SJSA1 (cell line): ENCODE measurements at regions not wholly inside any gene's neighbourhood (a gene's known extent, or its start where the extent isn't known, plus 50 kb on each side); places are given as distances from the start of the nearest gene placed in this dataset.

ENCODE experiments used
- DNase-seq, 2 experiments: peaks; one replicate each; pipeline ENCODE4 v3.0.0-alpha.2; 2015 to 2020; ENCODE audit warnings: low spot score in 2 of 2, low read depth in 1 of 2
- H3K27ac ChIP-seq: fragments of 250-450 bp; sonication (Bioruptor Pico); 2 replicates; pipeline ENCODE4 v1.5.1; 2020; ENCODE audit warnings: mild to moderate bottlenecking, moderate library complexity
- H3K27me3 ChIP-seq: fragments of 250-450 bp; sonication (Bioruptor Pico); replicated peaks from 2 replicates; pipeline ENCODE4 v1.5.1; 2020; ENCODE audit warnings: mild to moderate bottlenecking, moderate library complexity
- H3K36me3 ChIP-seq: fragments of 250-450 bp; sonication (Bioruptor Pico); 2 replicates; pipeline ENCODE4 v1.5.1; 2020; ENCODE audit warnings: mild to moderate bottlenecking
- H3K4me1 ChIP-seq: fragments of 250-450 bp; sonication (Bioruptor Pico); replicated peaks from 2 replicates; pipeline ENCODE4 v1.6.1; 2021; ENCODE audit warnings: mild to moderate bottlenecking
- H3K4me3 ChIP-seq: fragments of 250-450 bp; sonication (Bioruptor Pico); 2 replicates; pipeline ENCODE4 v1.5.1; 2020; ENCODE audit warnings: mild to moderate bottlenecking
- H3K9me3 ChIP-seq: fragments of 250-450 bp; sonication (Bioruptor Pico); replicated peaks from 2 replicates; pipeline ENCODE4 v1.5.1; 2020; ENCODE audit warnings: mild to moderate bottlenecking

DNA sequence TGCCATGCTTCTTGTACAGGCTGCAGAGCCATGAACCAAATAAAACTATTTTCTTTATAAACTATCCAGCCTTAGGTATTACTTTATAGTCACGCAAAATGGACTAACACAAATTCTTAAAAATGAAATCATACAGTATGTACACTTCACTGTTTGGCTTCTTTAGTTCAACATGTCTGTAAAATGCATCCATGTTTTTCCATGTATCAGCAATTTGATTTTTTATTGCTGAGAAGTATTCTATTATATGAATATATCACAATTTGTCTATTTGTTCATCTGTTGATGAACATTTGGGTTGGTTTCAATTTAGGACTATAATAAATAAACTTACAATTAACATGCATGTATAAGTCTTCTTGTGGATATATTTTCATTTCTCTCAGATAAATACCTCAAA lies 182.1 kb downstream of the SCG2 start:
- no peak for DNase-seq
- Histone ChIP-seq H3K27me3 (no peaks in the 10 kb centered on the region), H3K4me3 (no peak overlapping the region), H3K36me3 (no peaks in the 10 kb centered on the region), H3K4me1 (no peaks in the 10 kb centered on the region), H3K9me3 (no peaks in the 10 kb centered on the region), H3K27ac (no peak overlapping the region)

GRCh38 chr2:223431479-223431878 lies 170.7 kb downstream of the SCG2 start:
- H3K4me3 ChIP-seq: no peak overlapping the region
- no peak for DNase-seq
- H3K4me1 ChIP-seq: no peaks in the 10 kb centered on the region
- H3K27ac ChIP-seq: no peak overlapping the region
- no peaks in the 10 kb centered on the region for H3K9me3 ChIP-seq
- no peaks in the 10 kb centered on the region for H3K27me3 ChIP-seq
- no peaks in the 10 kb centered on the region for H3K36me3 ChIP-seq

DNA sequence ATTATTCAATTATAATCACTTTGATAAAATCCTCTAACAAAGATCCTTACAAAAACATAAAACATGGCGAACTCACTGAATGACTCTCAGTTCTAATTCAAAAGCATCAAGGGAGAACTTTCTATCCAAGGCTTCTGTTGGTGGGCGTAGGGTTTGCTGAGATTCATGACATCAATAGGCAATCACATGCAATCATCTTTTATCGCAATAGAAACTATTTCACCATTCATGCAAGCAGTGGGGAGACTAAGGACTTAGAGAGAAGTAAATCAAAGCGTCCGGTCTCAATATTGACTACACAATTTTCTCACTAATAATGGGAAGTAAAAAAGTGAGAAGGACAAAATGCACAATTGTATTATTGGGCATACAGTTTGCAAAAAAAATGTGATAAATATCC lies 168.7 kb downstream of the SCG2 start:
- H3K4me1 ChIP-seq: no peaks in the 10 kb centered on the region
- no peak overlapping the region for H3K4me3 ChIP-seq
- no peaks in the 10 kb centered on the region for H3K27me3 ChIP-seq
- no peak overlapping the region for H3K27ac ChIP-seq
- H3K36me3 ChIP-seq: no peaks in the 10 kb centered on the region
- no peak for DNase-seq
- no peaks in the 10 kb centered on the region for H3K9me3 ChIP-seq

DNA sequence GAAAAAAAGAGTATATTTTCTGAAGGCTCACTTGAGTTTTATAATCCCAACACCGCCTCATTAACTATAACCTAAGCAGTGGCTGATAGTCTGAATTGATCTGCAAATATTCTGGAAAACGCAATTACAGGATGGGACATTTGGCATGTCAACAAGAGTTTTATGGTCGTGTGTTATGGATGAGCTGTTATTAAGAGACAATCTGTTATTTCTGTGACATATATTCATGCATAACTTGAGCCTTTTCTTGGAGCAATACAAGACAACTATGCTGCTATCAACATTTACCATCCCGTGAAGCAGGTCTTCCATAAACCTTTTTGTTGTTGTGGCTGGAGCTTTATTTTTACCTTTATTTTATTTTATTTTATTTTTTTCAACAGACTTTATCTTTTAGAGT lies 164.4 kb downstream of the SCG2 start:
- H3K9me3 ChIP-seq: no peaks in the 10 kb centered on the region
- no peak for DNase-seq
- no peaks in the 10 kb centered on the region for H3K36me3 ChIP-seq
- H3K27ac ChIP-seq: no peak overlapping the region
- H3K4me1 ChIP-seq: no peaks in the 10 kb centered on the region
- H3K27me3 ChIP-seq: no peaks in the 10 kb centered on the region
- no peak overlapping the region for H3K4me3 ChIP-seq

- no peak for DNase-seq
- no peaks in the 10 kb centered on the region for H3K36me3 ChIP-seq
- H3K27ac ChIP-seq: no peak overlapping the region
- H3K27me3 ChIP-seq: no peaks in the 10 kb centered on the region
- H3K4me3 ChIP-seq: no peak overlapping the region
- no peaks in the 10 kb centered on the region for H3K9me3 ChIP-seq
- H3K4me1 ChIP-seq: no peaks in the 10 kb centered on the region
Measured at GRCh38 chr2:223439184-223439583, 163.0 kb downstream of the SCG2 start.

- Histone ChIP-seq H3K4me3 (no peak overlapping the region), H3K36me3 (no peaks in the 10 kb centered on the region), H3K27ac (no peak overlapping the region), H3K4me1 (no peaks in the 10 kb centered on the region), H3K9me3 (no peaks in the 10 kb centered on the region), H3K27me3 (no peaks in the 10 kb centered on the region)
- DNase-seq: no peak
Measured at GRCh38 chr2:223439786-223440185, 162.4 kb downstream of the SCG2 start.

- no peaks in the 10 kb centered on the region for H3K4me1 ChIP-seq
- H3K27ac ChIP-seq: no peak overlapping the region
- no peaks in the 10 kb centered on the region for H3K36me3 ChIP-seq
- H3K27me3 ChIP-seq: no peaks in the 10 kb centered on the region; the same call in 1 of the 2 replicates
- H3K9me3 ChIP-seq: no peaks in the 10 kb centered on the region
- DNase-seq: no peak
- no peak overlapping the region for H3K4me3 ChIP-seq
Measured at GRCh38 chr2:223442847-223443246, 159.3 kb downstream of the SCG2 start.

DNA sequence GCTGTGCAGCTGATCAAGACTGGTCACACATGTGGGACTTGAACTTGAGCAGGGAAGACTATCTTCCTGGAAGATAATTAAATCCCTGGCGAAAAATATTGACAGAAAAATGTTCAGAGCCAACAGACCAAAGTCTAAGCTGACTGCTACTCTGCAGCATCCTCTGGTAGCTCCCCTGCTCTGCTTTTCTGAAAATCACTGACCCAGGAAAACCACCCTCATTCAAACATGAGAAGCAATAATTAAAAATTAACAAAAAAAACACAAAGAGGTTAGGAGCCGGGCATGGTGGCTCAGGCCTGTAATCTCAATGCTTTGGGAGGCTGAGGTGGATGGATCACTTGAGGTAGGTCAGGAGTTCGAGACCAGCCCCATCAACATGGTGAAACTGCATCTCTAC lies 151.9 kb downstream of the SCG2 start:
- Histone ChIP-seq H3K27me3 (no peaks in the 10 kb centered on the region; the same call in 1 of the 2 replicates), H3K27ac (no peak overlapping the region), H3K4me3 (no peak overlapping the region), H3K9me3 (no peaks in the 10 kb centered on the region), H3K4me1 (no peaks in the 10 kb centered on the region), H3K36me3 (no peaks in the 10 kb centered on the region)
- no peak for DNase-seq

DNA sequence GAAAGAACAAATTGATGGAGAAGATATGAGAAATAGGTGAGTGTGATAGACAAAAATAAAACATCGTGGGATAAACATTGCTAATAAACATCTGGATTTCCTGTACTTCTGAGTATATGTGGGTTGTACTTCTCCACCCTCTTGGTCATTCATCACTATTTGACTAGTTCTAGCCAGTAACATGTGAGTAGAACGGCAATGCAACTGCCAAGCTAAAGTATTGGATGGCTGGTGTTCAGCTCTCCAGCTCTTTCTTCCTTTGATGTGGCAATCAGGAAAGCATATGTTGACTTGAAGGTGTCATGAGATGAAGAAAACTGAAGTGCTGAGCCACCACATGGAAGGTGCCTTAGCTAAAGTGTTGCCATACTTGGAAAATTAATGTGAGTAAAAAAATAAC lies 144.9 kb downstream of the SCG2 start:
- Histone ChIP-seq H3K27me3 (no peaks in the 10 kb centered on the region), H3K27ac (no peak overlapping the region), H3K9me3 (no peaks in the 10 kb centered on the region), H3K36me3 (no peaks in the 10 kb centered on the region), H3K4me1 (peaks cover 21% of the 10 kb centered on the region), H3K4me3 (no peak overlapping the region)
- DNase-seq: no peak

DNA sequence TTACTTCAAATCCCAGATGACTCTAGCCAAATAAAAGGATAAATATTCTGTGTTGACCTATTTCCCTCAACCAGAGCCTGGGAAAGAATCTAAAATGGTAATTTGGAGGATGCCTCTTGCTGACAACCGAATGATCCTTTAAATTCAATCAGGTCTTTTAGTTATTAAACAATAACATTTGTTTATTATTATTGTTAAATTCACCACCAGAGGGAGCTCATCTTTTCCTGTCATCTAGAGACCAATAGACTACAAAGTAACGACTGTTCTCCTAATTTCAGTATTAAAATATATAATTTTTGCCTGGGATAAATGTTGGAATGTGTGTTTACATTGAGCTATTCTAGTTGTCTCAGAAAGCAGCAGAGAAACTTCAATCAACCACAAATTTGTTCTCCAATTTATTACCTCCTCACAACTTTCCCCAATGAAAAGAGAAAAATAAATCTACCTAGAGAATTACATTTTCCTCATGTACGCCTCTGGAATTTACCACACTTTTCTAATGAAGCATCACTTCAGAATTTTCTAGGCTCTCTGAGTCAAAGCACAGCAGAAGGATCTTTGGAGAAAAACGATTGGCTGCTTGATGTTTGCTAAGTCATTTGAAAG lies 142.7 kb downstream of the SCG2 start:
- H3K4me3 ChIP-seq: no peak overlapping the region
- peaks cover 21% of the 10 kb centered on the region for H3K4me1 ChIP-seq
- no peak overlapping the region for H3K27ac ChIP-seq
- no peaks in the 10 kb centered on the region for H3K9me3 ChIP-seq
- DNase-seq: peak in 1 of 2 experiments; percentile 20
- H3K27me3 ChIP-seq: no peaks in the 10 kb centered on the region
- H3K36me3 ChIP-seq: no peaks in the 10 kb centered on the region

DNA sequence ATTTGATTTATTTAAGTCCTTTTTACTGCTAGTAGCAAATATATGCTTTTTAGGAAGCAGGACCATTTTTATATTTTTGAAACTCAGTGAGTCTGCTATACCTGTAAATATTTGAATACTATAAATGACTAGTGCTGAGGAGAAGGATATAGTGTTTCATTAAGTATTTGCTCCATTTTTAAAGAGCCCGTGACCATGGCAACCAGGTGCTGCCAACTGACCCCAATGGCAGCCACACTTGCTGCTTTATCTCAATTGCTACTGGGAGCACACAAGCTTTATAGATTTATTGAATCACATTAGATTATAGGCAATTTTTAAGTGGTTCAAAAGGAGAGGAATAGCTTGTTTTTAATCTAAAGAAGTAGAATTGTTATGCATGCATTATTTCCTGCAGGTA lies 142.0 kb downstream of the SCG2 start:
- Histone ChIP-seq H3K4me1 (peaks cover 21% of the 10 kb centered on the region), H3K4me3 (no peak overlapping the region), H3K27ac (peak overlapping the region; percentile 65), H3K36me3 (no peaks in the 10 kb centered on the region), H3K27me3 (no peaks in the 10 kb centered on the region), H3K9me3 (no peaks in the 10 kb centered on the region)
- DNase-seq: no peak

DNA sequence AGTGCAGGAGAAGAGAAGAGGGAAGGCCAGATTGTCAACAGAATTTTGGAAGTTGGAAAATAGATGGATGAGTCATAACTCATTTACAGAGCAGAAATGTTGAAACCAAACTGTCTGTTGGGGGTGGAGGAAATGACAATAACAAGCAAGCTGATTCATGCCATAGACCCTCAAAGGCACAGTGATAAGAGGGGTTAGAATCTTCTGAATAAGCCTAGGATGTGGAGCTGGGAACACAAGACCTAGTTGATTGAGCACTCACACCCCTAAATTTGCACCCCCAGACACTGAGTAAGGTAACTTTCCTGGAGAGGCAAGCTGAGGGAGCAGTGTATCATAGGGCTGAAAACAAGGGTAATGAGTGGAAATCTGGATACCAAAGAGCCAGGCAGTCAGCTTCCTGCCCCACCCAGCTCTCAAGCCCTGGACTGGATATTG lies 141.4 kb downstream of the SCG2 start:
- no peaks in the 10 kb centered on the region for H3K9me3 ChIP-seq
- peaks cover 21% of the 10 kb centered on the region for H3K4me1 ChIP-seq
- DNase-seq: peak in 1 of 2 experiments; percentile 61
- no peaks in the 10 kb centered on the region for H3K36me3 ChIP-seq
- no peaks in the 10 kb centered on the region for H3K27me3 ChIP-seq
- H3K27ac ChIP-seq: peak overlapping the region; percentile 65
- H3K4me3 ChIP-seq: no peak overlapping the region

GRCh38 chr2:223464071-223464470 lies 138.1 kb downstream of the SCG2 start:
- Histone ChIP-seq H3K36me3 (no peaks in the 10 kb centered on the region), H3K4me3 (no peak overlapping the region), H3K27ac (no peak overlapping the region), H3K27me3 (no peaks in the 10 kb centered on the region), H3K4me1 (peaks cover 21% of the 10 kb centered on the region), H3K9me3 (no peaks in the 10 kb centered on the region; the same call in 1 of the 2 replicates)
- no peak for DNase-seq

DNA sequence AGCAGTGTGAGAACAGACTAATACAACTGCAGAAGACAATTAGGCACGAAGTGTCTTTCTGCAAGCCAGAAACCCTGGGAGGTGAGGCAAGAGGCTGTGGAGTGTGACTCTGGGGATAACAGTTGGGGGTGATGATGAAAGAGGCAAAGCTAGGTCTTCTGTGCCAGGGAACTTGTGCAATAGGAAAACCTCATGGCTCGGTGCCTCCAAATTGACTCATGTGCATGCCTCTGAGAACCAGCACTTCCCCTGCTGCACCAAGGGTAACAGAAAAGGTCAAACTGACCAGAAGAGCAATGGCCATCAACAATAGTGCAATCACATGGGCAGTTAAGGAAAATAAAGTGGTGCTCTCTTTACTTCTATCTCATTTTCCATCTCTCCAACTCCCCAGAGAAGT lies 136.4 kb downstream of the SCG2 start:
- H3K27me3 ChIP-seq: no peaks in the 10 kb centered on the region
- DNase-seq: no peak
- no peaks in the 10 kb centered on the region for H3K36me3 ChIP-seq
- peaks cover 7% of the 10 kb centered on the region for H3K4me1 ChIP-seq
- H3K4me3 ChIP-seq: no peak overlapping the region
- no peak overlapping the region for H3K27ac ChIP-seq
- no peaks in the 10 kb centered on the region; the same call in 1 of the 2 replicates for H3K9me3 ChIP-seq

GRCh38 chr2:223467196-223467595 lies 135.0 kb downstream of the SCG2 start:
- Histone ChIP-seq H3K9me3 (no peaks in the 10 kb centered on the region; the same call in 1 of the 2 replicates), H3K4me1 (no peaks in the 10 kb centered on the region), H3K36me3 (no peaks in the 10 kb centered on the region), H3K27ac (no peak overlapping the region), H3K27me3 (no peaks in the 10 kb centered on the region), H3K4me3 (no peak overlapping the region)
- no peak for DNase-seq
